ENCODE measurements at regions not wholly inside any gene's neighbourhood (a gene's known extent, or its start where the extent isn't known, plus 50 kb on each side); places are given as distances from the start of the nearest gene placed in this dataset.

- no peak for TF ChIP-seq CTCF (IDR thresholded peaks at IDR 0.05)
- ATAC-seq (ENCODE audit: low FRiP score) = no peak
- DNase-seq (ENCODE audit: low spot score) = no peak
Observed at GRCh38 chr2:2614452-2614851, 283.4 kb upstream of the MYT1L start.

- ATAC-seq (ENCODE audit: low FRiP score) = peak; percentile 96
- peak; percentile 64 for DNase-seq (ENCODE audit: low spot score)
Observed at GRCh38 chr2:2613279-2614199, 282.5 kb upstream of the MYT1L start.

GRCh38 chr2:2610751-2611150 is 279.7 kb upstream of the MYT1L start:
- no peak for TF ChIP-seq CTCF (IDR thresholded peaks at IDR 0.05)
- no peak for ATAC-seq (ENCODE audit: low FRiP score)
- DNase-seq (ENCODE audit: low spot score) = no peak

More at GRCh38 chr2:2613279-2614199, 282.5 kb upstream of the MYT1L start:
- TF ChIP-seq CTCF (IDR thresholded peaks at IDR 0.05) = no peak

- TF ChIP-seq CTCF (IDR thresholded peaks at IDR 0.05) = no peak
- no peak for ATAC-seq (ENCODE audit: low FRiP score)
- no peak for DNase-seq (ENCODE audit: low spot score)
Observed at GRCh38 chr2:2600366-2600765, 269.3 kb upstream of the MYT1L start.

GRCh38 chr2:2599441-2599840 is 268.4 kb upstream of the MYT1L start:
- ATAC-seq (ENCODE audit: low FRiP score) = no peak
- no peak for TF ChIP-seq CTCF (IDR thresholded peaks at IDR 0.05)
- DNase-seq (ENCODE audit: low spot score) = no peak

GRCh38 chr2:2597712-2598111 is 266.6 kb upstream of the MYT1L start:
- TF ChIP-seq CTCF (IDR thresholded peaks at IDR 0.05) = no peak
- no peak for ATAC-seq (ENCODE audit: low FRiP score)

GRCh38 chr2:2591542-2591940 is 260.5 kb upstream of the MYT1L start:
- no peak for TF ChIP-seq CTCF (IDR thresholded peaks at IDR 0.05)
- DNase-seq (ENCODE audit: low spot score) (no peak), ATAC-seq (ENCODE audit: low FRiP score) (no peak)

More at GRCh38 chr2:2597712-2598111, 266.6 kb upstream of the MYT1L start:
- DNase-seq (ENCODE audit: low spot score) = no peak
